DND-41 (cell line): ENCODE measurements at regions not wholly inside any gene's neighbourhood (a gene's known extent, or its start where the extent isn't known, plus 50 kb on each side); places are given as distances from the start of the nearest gene placed in this dataset.

Experiments used
- ATAC-seq: fragments of 200-7000 bp; cut with Tn5 transposase; 3 replicates; pipeline ENCODE4 v1.9.1; 2021; ENCODE audit warnings: low read depth; ENCODE audit not compliant: insufficient read depth
- DNase-seq: peaks from one replicate; pipeline ENCODE4 v3.0.0-alpha.2; 2020
- H2AFZ ChIP-seq: 2 replicates; pipeline ENCODE4 v1.6.0; 2012; ENCODE audit warnings: low read depth, low read length
- H3K27ac ChIP-seq: 2 replicates; pipeline ENCODE4 v1.5.1; 2012; ENCODE audit warnings: low read length, inconsistent platforms
- H3K27me3 ChIP-seq: fragments of 200-600 bp; sonication (generic); 2 replicates; pipeline ENCODE4 v1.6.0; 2012; ENCODE audit warnings: low read length, mild to moderate bottlenecking, inconsistent platforms; ENCODE audit not compliant: insufficient read depth, poor library complexity
- H3K36me3 ChIP-seq: 2 replicates; pipeline ENCODE4 v1.5.1; 2012; ENCODE audit warnings: low read length, inconsistent platforms; ENCODE audit not compliant: insufficient read depth
- H3K4me1 ChIP-seq: 2 replicates; pipeline ENCODE4 v1.5.1; 2012; ENCODE audit warnings: mild to moderate bottlenecking, low read length; ENCODE audit not compliant: insufficient read depth
- H3K4me2 ChIP-seq: 2 replicates; pipeline ENCODE4 v1.6.0; 2012; ENCODE audit warnings: mild to moderate bottlenecking, moderate library complexity, low read length, inconsistent platforms; ENCODE audit not compliant: insufficient read depth
- H3K4me3 ChIP-seq, 2 experiments: fragments of 200-600 bp in 1 of 2; shearing (Covaris generic) in 1 of 2; 2 replicates each; pipeline ENCODE4 v1.5.1; 2012 to 2016; ENCODE audit warnings: inconsistent platforms in 2 of 2, low read length in 2 of 2, mild to moderate bottlenecking in 2 of 2, low read depth in 1 of 2, moderate library complexity in 1 of 2
- H3K79me2 ChIP-seq: 2 replicates; pipeline ENCODE4 v1.6.0; 2012; ENCODE audit warnings: low read length, inconsistent platforms; ENCODE audit not compliant: insufficient read depth
- H3K9ac ChIP-seq: 2 replicates; pipeline ENCODE4 v1.6.0; 2012; ENCODE audit warnings: low read depth, mild to moderate bottlenecking, inconsistent platforms, low read length, moderate library complexity
- H3K9me3 ChIP-seq: 2 replicates; pipeline ENCODE4 v1.5.1; 2012; ENCODE audit warnings: low read length, moderate library complexity, mild to moderate bottlenecking, inconsistent platforms; ENCODE audit not compliant: insufficient read depth, severe bottlenecking
- H4K20me1 ChIP-seq: 2 replicates; pipeline ENCODE4 v1.6.0; 2012; ENCODE audit warnings: low read length; ENCODE audit not compliant: insufficient read depth
- EZH2 ChIP-seq: IDR thresholded peaks from 3 replicates; pipeline ENCODE4 v1.6.1; 2012; ENCODE audit warnings: borderline replicate concordance, low read depth, mild to moderate bottlenecking, moderate library complexity, low read length, inconsistent platforms; ENCODE audit not compliant: severe bottlenecking
- TF ChIP-seq, protein P1 (sequence below): IDR thresholded peaks from 2 replicates; pipeline ENCODE4 v1.5.1; 2012; ENCODE audit warnings: borderline replicate concordance, low read length, moderate library complexity, mild to moderate bottlenecking; ENCODE audit not compliant: poor library complexity, severe bottlenecking; ENCODE audit errors: extremely low read depth

DNA sequence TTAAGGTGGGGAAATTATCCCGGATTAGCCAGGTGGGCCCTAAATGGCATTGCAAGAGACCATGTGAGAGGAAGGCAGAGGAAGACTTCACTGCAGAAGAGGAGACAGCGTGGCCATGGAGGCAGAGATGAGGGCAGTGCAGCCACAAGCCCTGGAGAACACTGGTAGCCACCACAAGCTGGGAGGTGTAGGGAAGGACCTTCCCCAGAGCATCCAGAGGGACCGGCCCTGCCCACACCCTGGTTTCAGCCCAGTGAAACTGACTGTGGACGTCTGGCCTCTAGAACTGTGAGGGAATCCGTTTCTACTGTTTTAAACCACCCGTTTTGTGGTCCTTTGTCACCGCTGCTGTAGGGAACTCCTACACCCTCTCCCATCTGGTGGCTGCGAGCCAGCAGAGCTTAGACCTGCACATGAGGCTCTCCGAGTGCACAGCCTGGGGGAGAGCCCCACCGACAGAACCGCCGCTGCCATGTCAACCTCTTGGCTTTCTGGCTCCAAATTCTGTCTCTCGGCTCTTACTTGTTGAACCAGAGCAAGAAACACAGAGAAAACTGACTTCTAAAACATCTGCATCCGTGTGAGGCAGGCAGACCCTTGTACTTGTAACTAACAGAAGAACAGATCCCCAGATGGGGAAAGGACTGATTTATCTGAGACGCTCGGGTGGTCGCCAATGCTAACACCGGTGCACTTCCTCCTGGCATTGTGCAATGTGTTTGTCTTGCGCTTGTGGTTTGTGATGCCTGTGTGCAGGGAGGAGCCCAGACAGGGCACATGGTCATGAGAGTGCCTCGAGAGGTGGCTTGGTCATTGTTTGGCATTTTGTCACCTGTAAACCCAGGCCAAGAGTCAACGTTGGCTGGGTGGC is 90.8 kb upstream of the TMPRSS2 start:
- no peaks in the 10 kb centered on the region for H3K4me1 ChIP-seq

DNA sequence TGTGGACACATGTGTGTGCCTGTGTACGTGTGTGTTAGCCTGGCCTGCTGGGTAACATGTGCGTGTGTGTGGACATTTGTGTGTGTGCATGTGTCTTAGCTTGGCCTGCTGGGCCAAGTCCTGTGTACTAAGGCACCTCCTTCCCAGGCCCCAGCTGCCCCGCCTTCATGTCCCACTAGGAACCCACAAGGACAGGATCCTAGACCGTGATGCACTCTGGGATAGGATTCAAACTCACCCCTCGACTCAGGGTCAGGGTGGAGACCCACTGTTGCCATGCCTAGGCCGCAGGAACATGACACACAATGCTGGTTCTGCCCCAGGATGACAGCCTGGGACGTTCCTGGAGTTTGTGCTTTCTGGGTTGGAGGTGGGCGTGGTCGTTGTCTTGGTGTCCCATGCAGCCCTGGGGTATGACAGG is 89.9 kb upstream of the TMPRSS2 start:
- Histone ChIP-seq H3K36me3 (no peaks in the 10 kb centered on the region), H3K4me2 (no peak overlapping the region), H3K9ac (no peak overlapping the region)

More for the DNA sequence above, 90.8 kb upstream of the TMPRSS2 start:
- Histone ChIP-seq H3K27me3 (no peaks in the 10 kb centered on the region), H2AFZ (no peak overlapping the region), H4K20me1 (no peaks in the 10 kb centered on the region), H3K4me2 (no peak overlapping the region), H3K27ac (no peak overlapping the region), H3K79me2 (no peaks in the 10 kb centered on the region), H3K36me3 (no peaks in the 10 kb centered on the region), H3K9me3 (no peaks in the 10 kb centered on the region), H3K9ac (no peak overlapping the region), H3K4me3 (no peak overlapping the region)
- TF ChIP-seq, protein P1, sequence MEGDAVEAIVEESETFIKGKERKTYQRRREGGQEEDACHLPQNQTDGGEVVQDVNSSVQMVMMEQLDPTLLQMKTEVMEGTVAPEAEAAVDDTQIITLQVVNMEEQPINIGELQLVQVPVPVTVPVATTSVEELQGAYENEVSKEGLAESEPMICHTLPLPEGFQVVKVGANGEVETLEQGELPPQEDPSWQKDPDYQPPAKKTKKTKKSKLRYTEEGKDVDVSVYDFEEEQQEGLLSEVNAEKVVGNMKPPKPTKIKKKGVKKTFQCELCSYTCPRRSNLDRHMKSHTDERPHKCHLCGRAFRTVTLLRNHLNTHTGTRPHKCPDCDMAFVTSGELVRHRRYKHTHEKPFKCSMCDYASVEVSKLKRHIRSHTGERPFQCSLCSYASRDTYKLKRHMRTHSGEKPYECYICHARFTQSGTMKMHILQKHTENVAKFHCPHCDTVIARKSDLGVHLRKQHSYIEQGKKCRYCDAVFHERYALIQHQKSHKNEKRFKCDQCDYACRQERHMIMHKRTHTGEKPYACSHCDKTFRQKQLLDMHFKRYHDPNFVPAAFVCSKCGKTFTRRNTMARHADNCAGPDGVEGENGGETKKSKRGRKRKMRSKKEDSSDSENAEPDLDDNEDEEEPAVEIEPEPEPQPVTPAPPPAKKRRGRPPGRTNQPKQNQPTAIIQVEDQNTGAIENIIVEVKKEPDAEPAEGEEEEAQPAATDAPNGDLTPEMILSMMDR: no peak
- TF ChIP-seq EZH2: no peak
- ATAC-seq (0 out of 3 replicates have a peak, but pooled peaks have one; percentile 40), DNase-seq (no peak)

DNA sequence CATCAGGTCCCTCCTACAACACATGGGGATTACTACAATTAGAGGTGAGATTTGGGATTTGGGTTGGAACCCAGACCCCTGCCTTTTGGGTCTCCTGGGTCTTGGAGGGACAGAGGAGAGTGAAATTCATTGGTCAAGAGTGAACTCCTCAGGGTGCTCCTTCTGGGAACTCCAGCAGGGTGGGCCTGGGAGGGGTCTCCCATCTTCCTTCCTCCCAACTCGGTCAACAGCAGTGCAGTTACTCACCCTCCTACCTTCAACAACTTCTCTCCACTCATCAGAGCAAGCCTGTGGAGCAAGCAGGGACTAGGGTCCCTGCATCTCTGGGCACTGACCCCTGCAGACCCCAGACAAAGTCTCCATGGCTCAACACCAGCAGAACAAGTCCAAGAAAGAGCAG is 89.3 kb upstream of the TMPRSS2 start:
- Histone ChIP-seq H2AFZ (no peak overlapping the region), H3K27me3 (no peaks in the 10 kb centered on the region), H3K9ac (no peak overlapping the region), H4K20me1 (no peaks in the 10 kb centered on the region), H3K27ac (no peak overlapping the region), H3K79me2 (no peaks in the 10 kb centered on the region), H3K9me3 (no peaks in the 10 kb centered on the region), H3K36me3 (no peaks in the 10 kb centered on the region), H3K4me3 (no peak overlapping the region), H3K4me2 (no peak overlapping the region), H3K4me1 (no peaks in the 10 kb centered on the region)
- ATAC-seq (no peak), DNase-seq (no peak)
- no peak for TF ChIP-seq EZH2
- TF ChIP-seq, protein P1: no peak

More for the DNA sequence above, 89.9 kb upstream of the TMPRSS2 start:
- TF ChIP-seq EZH2: no peak
- TF ChIP-seq, protein P1: no peak
- H3K4me3 ChIP-seq: no peak overlapping the region
- no peaks in the 10 kb centered on the region for H3K9me3 ChIP-seq
- H3K27ac ChIP-seq: no peak overlapping the region
- no peaks in the 10 kb centered on the region for H3K79me2 ChIP-seq
- no peak for DNase-seq
- no peak for ATAC-seq
- H4K20me1 ChIP-seq: no peaks in the 10 kb centered on the region
- H3K27me3 ChIP-seq: no peaks in the 10 kb centered on the region
- no peaks in the 10 kb centered on the region for H3K4me1 ChIP-seq
- H2AFZ ChIP-seq: no peak overlapping the region
